ENCODE measurements at regions not wholly inside any gene's neighbourhood (a gene's known extent, or its start where the extent isn't known, plus 50 kb on each side); places are given as distances from the start of the nearest gene placed in this dataset.

DNA sequence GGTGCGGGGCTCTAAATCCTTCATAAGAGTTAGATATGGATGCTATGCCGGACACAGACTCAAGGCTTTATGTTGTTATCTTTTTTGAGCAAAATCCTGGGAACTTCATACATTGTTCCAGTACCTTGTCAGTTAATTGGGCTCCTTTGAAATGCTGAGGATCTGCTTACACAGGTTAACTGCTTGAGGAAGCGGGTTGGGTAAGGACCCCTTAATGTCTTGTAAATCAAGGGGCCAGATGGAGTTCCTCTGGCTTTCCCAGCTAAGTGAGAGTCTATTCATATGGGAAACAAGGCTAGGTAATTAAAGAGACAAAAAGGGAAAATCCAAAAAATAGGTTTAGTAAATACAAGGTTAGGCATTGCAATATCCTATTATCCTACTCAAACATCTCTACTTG, 141.5 kb downstream of the OR2B2 start:
- Histone ChIP-seq H3K27ac (no peak overlapping the region), H3K79me2 (no peaks in the 10 kb centered on the region), H3K27me3 (ENCODE audit: control insufficient read depth, insufficient read depth, low read length) (no peaks in the 10 kb centered on the region), H3K4me3 (ENCODE audit: low read depth, low read length) (no peak overlapping the region), H3K4me1 (no peaks in the 10 kb centered on the region), H3K4me2 (ENCODE audit: low read length) (no peak overlapping the region), H2AFZ (no peak overlapping the region), H3K36me3 (ENCODE audit: control insufficient read depth, insufficient read depth, low read length) (no peaks in the 10 kb centered on the region), H3K9me3 (ENCODE audit: control insufficient read depth, low read length) (no peaks in the 10 kb centered on the region), H3K9ac (no peak overlapping the region)
- TF ChIP-seq, protein P1, sequence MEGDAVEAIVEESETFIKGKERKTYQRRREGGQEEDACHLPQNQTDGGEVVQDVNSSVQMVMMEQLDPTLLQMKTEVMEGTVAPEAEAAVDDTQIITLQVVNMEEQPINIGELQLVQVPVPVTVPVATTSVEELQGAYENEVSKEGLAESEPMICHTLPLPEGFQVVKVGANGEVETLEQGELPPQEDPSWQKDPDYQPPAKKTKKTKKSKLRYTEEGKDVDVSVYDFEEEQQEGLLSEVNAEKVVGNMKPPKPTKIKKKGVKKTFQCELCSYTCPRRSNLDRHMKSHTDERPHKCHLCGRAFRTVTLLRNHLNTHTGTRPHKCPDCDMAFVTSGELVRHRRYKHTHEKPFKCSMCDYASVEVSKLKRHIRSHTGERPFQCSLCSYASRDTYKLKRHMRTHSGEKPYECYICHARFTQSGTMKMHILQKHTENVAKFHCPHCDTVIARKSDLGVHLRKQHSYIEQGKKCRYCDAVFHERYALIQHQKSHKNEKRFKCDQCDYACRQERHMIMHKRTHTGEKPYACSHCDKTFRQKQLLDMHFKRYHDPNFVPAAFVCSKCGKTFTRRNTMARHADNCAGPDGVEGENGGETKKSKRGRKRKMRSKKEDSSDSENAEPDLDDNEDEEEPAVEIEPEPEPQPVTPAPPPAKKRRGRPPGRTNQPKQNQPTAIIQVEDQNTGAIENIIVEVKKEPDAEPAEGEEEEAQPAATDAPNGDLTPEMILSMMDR (IDR thresholded peaks at IDR 0.05): no peak

DNA sequence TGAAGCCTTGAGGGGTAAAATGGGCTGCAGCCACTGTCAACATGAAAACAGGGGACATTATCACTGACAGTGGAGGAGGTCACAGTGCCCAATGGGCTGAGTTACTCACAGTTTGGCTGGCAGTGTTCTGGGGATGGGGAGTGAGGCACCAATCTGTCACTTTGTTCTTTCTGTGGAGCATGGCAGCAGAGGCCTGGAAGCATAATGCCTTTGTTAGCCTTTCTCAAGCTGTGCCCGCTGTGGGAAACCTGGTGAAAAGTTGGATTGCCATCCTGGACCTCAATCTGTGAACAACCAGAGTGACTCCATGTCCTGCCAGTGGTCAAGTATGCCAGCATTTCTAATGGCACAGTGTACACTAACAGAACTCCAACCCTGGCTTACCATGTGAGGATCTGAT, 143.6 kb downstream of the OR2B2 start:
- H3K4me2 ChIP-seq (ENCODE audit: low read length): no peak overlapping the region
- no peaks in the 10 kb centered on the region for H3K27me3 ChIP-seq (ENCODE audit: control insufficient read depth, insufficient read depth, low read length)
- no peaks in the 10 kb centered on the region for H3K36me3 ChIP-seq (ENCODE audit: control insufficient read depth, insufficient read depth, low read length)
- H3K4me3 ChIP-seq (ENCODE audit: low read depth, low read length): no peak overlapping the region
- no peaks in the 10 kb centered on the region for H3K79me2 ChIP-seq
- TF ChIP-seq, protein P1 (IDR thresholded peaks at IDR 0.05): no peak
- H3K9me3 ChIP-seq (ENCODE audit: control insufficient read depth, low read length): no peaks in the 10 kb centered on the region
- no peak overlapping the region for H2AFZ ChIP-seq
- no peaks in the 10 kb centered on the region for H3K4me1 ChIP-seq
- no peak overlapping the region for H3K9ac ChIP-seq
- no peak overlapping the region for H3K27ac ChIP-seq

DNA sequence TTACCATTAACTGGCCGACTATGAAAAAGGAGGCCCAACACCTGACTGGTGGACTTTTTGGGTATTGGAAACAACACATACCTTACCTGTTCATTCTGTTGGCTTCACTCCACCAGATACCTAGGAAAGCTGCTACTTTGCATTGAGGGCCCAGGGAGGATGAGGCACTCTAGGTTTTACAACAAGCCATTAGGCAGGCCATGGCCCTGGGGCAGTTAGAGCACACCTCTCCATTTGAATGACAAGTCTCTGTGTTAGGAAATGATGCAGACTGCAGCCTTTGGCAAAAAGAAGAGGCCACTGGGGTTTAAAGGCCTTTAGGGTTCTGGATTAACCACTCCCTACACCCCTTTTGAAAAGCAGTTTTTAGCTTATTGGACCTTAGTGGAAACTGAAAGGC, 144.3 kb downstream of the OR2B2 start:
- H3K79me2 ChIP-seq: no peaks in the 10 kb centered on the region
- no peaks in the 10 kb centered on the region for H3K9me3 ChIP-seq (ENCODE audit: control insufficient read depth, low read length)
- H3K4me2 ChIP-seq (ENCODE audit: low read length): no peak overlapping the region
- no peak overlapping the region for H3K27ac ChIP-seq
- TF ChIP-seq, protein P1 (IDR thresholded peaks at IDR 0.05): no peak
- no peak overlapping the region for H3K4me3 ChIP-seq (ENCODE audit: low read depth, low read length)
- H3K9ac ChIP-seq: no peak overlapping the region
- H3K27me3 ChIP-seq (ENCODE audit: control insufficient read depth, insufficient read depth, low read length): no peaks in the 10 kb centered on the region
- no peaks in the 10 kb centered on the region for H3K36me3 ChIP-seq (ENCODE audit: control insufficient read depth, insufficient read depth, low read length)
- H2AFZ ChIP-seq: no peak overlapping the region
- no peaks in the 10 kb centered on the region for H3K4me1 ChIP-seq

DNA sequence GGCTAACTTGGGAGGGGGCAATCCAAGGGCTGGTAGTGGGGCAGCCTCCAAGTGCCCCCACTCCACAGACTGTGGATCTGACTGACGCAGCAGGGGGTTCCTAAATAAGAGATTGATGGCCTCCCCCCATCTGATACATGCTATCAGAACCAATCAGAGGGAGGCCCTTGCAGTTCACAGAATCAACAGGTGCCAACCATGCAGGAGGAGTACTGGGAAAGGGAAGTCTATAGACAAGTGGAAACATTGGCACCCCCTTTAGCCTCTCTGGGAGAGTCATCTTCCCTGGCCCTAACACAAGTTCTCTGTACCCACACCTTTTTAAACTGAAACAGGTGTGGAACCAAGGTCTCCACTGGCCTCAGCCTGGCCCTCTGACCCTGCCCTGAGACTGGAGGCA, 145.8 kb downstream of the OR2B2 start:
- Histone ChIP-seq H3K4me1 (no peaks in the 10 kb centered on the region), H3K79me2 (no peaks in the 10 kb centered on the region), H3K9me3 (ENCODE audit: control insufficient read depth, low read length) (no peaks in the 10 kb centered on the region), H3K9ac (no peak overlapping the region), H3K36me3 (ENCODE audit: control insufficient read depth, insufficient read depth, low read length) (no peaks in the 10 kb centered on the region), H3K4me3 (ENCODE audit: low read depth, low read length) (no peak overlapping the region), H3K27ac (no peak overlapping the region), H3K4me2 (ENCODE audit: low read length) (no peak overlapping the region), H2AFZ (no peak overlapping the region), H3K27me3 (ENCODE audit: control insufficient read depth, insufficient read depth, low read length) (no peaks in the 10 kb centered on the region)
- TF ChIP-seq, protein P1 (IDR thresholded peaks at IDR 0.05): no peak

DNA sequence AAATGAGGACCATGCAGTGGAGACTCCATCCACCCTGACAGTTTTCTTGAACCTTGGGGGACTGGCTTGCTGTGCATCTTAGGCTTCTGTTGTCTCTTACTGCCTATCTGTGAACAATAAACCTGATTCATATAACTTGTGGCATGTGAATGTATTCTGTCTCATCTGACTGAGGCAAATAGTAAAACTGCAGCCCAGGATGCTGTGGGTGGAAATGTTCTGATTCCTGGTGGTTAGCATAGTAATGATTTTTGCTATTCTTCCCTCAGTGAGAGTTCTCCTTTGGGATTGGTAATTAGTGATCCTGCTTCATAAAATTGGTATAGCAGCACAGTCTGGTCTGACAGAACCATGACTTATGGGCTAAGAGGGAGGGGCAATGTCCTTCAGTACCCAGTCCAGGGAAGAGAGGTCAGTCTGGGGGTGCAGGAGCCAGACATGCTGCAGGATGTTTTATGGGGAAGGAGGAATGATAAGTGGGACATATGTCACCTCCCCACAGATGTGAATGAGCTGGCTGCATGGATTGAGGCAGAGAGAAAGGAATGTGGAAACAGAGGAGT, 147.1 kb downstream of the OR2B2 start:
- Histone ChIP-seq H3K36me3 (ENCODE audit: control insufficient read depth, insufficient read depth, low read length) (no peaks in the 10 kb centered on the region), H3K9ac (no peak overlapping the region), H3K4me2 (ENCODE audit: low read length) (no peak overlapping the region), H3K9me3 (ENCODE audit: control insufficient read depth, low read length) (no peaks in the 10 kb centered on the region), H3K79me2 (no peaks in the 10 kb centered on the region), H3K4me3 (ENCODE audit: low read depth, low read length) (no peak overlapping the region), H3K27ac (no peak overlapping the region), H3K27me3 (ENCODE audit: control insufficient read depth, insufficient read depth, low read length) (no peaks in the 10 kb centered on the region), H3K4me1 (no peaks in the 10 kb centered on the region), H2AFZ (no peak overlapping the region)
- TF ChIP-seq, protein P1 (IDR thresholded peaks at IDR 0.05): no peak
